GM18870 (cell line): ENCODE measurements at regions not wholly inside any gene's neighbourhood (a gene's known extent, or its start where the extent isn't known, plus 50 kb on each side); places are given as distances from the start of the nearest gene placed in this dataset.
"Not testable (repeated sequence)": the region's sequence is repeated elsewhere in the genome, so short reads cannot be mapped to it uniquely, and the experiment has no call there.

ENCODE experiments used
- ATAC-seq: cut with Tn5 transposase; IDR thresholded peaks from one replicate; pipeline ENCODE4 v1.9.1; 2021; ENCODE audit warnings: moderate library complexity; ENCODE audit not compliant: unreplicated experiment

DNA sequence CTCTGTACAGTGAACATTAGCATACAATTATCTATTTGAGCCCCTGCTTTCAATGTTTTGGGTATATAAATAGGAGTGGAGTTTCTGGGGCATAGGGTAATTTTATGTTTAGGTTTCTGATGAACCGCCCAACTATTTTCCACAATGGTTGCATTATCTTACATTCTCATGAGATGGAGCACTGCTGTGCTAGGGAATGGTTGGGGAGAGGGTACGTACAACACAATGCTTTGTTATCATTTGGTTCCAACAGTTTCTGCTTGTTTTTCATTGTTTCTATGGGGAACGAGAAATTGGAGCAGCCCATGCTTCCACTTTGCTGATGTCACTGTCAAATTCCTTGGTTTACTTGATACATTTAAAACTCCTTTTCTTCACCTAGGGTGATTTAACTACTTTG is 1115.3 kb downstream of the REEP3 start:
- no peak for ATAC-seq

- no peak for ATAC-seq
Observed at GRCh38 chr10:64637939-64638338, 1116.7 kb downstream of the REEP3 start.

GRCh38 chr10:64648915-64649314 is 1127.7 kb downstream of the REEP3 start:
- ATAC-seq = peak; percentile 70

DNA sequence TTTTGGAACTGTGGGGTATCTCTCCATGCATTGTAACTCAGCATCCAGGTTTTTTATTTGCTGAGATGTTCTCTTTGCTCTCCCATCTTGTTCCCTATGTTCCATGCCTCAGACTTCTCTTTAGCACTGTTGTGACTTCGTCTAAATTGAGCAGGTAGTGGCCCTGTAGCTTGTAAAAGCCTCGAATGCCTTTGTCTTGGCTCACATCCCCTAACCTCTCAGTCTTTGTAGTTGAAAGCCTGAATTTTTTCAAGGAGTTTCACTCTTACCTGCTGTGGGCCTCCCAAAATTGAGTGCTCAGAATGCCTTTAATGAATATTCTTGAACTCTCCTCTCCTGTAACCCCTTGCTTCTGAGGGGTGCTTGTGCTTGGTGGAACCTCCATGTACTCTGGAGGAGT is 1137.3 kb downstream of the REEP3 start:
- ATAC-seq = no peak

GRCh38 chr10:64659311-64659710 is 1138.1 kb downstream of the REEP3 start:
- no peak for ATAC-seq

DNA sequence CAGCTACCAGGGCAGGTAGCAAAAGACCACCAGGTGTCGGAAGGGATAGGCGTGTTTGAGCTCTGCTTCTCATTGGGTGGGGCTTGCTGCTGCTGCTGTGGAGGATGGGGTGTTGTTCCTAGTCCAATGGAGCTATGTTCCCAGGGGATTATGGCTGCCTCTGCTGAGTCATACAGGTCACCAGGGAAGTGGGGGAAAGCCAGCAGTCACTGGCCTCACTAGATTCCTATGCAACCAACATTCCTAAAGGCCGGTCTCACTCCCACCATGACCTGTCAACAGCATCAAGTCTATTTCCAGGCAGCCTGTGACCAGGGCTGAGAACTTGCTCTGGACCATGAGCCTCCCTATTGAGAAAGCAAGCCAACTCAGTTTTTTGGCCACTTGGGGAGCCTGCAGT is 1160.8 kb downstream of the REEP3 start:
- ATAC-seq = no peak

DNA sequence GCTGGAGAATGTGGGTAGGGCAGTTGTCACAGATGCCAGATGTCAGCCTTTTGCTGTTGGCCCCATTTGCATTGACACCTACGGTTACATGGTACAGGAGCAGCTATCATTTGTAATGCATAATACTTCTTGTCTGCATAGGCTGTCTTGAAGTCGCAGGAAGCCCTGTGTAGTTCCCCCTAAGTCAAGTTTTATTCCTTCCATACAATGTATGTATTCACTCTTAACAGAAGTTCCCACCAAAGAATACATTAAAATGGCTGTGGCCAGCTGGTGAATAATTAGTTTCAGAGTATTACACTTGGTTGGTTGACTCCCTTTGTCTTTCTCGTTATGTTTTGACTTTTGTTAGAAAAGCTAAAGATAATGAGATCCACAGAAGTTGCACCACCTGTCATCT is 1169.0 kb downstream of the REEP3 start:
- no peak for ATAC-seq

DNA sequence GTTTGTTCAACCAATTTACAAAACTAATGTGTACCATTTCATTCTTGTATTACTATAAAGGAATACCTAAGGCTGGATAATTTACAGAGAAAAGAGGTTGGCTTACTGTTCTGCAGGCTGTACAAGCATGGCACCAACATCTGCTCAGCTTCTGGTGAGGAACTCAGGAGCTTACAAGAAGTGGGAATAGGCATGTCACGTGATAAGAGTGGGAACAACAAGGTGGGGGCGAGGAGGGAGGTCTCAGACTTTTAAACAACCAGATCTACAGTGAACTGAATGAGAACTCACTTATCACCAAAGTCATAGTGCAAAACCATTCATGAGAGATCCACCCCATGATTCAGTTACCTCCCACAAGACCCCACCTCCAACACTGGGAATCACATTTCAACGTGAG is 1178.0 kb downstream of the REEP3 start:
- ATAC-seq = no peak

DNA sequence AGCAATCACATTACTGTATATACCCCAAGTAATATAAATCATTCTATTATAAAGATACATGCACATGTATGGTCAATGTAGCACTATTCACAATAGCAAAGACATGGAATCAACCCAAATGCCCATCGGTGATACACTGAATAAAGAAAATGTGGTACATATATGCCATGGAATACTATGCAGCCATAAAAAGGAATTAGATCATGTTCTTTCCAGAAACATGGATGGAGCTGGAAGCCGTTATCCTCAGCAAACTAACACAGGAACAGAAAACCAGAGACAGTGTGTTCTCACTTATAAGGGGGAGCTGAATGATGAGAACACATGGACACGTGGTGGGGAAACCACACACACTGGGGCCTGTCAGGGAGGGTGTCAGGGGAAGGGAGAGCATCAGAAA is 1180.9 kb downstream of the REEP3 start:
- ATAC-seq = not testable (repeated sequence)

DNA sequence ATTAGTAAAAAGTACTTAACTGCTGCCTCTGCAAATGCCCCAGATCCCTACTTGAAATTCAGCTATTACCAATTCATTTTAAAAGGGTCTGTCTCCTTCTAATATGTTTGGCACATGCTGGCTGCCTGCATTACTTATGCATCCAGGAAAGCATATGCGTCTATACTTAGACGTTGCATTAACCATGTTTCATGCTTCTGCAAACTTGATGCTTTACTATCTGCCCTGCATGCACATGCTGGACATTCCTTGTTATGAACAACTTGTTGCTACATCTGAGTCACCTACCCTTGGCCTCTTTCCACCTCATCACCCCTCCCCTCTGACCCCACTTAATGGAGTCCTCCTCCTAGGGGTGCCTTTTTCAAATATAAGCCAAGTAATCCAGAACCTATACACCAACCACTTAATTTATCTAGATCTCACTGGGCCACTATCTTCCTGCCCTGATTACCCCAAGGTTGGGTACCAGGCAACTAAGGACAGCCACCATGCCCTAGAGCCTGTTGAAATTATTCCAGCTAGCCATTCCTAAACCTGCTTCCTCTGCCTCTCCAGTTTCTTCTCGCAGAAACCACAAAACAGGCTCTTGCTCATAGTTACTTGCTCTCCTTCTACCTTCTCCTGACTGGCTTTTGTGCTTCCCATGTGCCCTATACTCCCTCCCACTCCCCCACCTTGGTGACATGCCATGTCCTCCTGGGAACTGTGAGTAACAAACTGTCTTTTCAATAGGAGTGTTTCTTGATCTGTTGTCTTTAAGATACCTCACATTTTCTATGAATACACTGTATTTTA is 1187.9 kb downstream of the REEP3 start:
- ATAC-seq = no peak

GRCh38 chr10:64726466-64726865 is 1205.3 kb downstream of the REEP3 start:
- no peak for ATAC-seq

- no peak for ATAC-seq
Observed at GRCh38 chr10:64731016-64731415, 1209.8 kb downstream of the REEP3 start.

DNA sequence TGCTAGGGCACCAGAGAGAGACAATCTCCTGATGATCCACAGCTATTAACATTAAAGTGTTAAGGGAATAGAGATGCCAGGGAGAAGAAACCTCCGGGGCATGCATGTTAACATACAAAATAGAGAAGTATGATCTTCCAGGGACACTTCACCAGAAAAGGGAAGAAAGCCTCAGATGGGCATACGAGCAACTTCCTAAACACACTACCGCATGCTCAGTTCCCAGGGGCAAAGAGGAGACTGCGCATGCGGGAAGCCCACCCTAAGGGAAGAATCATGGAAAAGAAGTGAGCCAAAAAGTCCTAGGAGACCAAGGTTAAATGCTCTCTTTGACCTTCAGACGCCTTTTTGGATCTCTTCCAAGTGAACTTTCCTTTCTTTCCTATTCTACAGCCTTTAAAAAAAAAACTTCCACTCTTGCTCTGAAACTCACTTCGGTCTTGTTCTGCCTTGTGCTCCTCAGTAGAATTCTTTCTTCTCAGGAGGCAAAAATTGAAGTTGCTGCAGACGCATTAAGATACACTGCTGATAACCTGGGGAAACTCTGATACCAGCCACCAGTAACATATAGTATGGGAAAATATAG is 1211.3 kb downstream of the REEP3 start:
- no peak for ATAC-seq

DNA sequence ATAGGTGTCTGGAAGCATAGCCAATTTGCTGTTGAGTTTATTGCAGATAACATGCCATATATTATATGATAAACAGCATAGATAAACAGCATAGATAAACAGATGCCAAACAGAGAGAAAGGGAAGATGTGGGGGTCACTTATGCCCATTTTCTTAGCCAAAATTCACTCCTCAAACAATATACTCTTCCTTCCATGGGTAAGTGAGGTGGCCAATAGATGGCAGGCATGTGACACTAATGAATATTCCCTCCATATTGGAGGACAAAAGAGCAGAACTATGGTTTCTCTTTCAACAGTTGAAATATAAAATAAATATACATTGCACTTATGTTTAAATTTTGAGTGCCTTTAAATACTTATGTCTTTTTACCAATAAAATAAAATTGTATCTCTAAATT is 1212.8 kb downstream of the REEP3 start:
- ATAC-seq = peak; percentile 69

DNA sequence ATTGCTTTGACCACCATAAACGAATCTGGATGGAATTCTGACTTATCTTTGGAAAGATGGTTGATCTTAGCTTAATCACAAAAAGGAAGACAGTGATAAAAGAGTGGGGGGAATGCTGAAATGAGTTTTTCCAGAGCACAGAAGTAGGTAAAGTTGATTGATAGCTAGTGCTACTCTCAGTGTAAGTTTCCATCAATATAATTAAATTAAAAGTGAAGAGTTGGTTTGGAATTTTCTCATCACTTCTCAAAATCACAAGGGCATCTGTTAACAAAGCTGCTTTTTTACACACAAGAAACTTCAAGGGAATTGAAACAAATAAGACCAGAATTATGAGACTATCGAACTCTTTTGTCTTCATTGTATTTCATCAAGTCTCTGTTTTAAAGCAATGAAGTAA is 1217.3 kb downstream of the REEP3 start:
- ATAC-seq = no peak

DNA sequence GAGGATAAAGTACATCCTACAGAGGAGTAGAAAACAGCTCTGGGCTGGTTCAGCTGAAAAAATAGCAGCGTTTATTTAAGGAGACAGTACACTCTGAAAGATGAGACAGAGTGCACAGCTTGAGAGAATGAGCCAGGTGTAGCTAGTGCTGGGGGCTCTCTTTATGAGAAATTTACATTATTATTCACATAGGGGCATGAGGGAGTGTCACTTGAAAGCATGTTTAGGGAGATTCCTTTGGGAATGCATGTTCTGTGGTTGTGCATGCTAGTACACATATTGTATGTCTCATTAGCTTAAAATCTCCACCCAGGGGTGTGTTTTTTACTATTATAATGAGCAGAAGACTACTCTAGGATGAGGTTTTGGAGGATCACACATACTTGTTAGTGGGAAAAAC is 1224.4 kb downstream of the REEP3 start:
- ATAC-seq = no peak

GRCh38 chr10:64750672-64751071 is 1229.5 kb downstream of the REEP3 start:
- ATAC-seq = no peak

DNA sequence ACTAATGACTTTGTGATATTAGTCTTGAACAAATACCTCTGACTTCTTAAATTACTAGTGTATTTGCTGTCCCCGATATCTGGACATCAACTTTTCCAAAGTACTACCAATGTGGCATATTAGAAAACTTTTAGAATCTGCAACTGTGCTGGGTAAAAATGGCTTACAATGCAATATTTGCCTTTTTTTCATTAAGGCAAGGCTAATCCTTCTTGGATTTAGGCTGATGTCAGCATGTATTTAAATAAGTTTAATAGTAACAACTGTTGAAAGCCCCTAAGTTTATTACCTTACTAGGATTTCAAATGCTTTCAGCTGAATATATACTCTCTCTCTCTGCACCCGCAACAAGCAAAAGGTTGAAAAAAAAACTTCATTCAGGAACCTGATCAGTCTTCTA is 1232.3 kb downstream of the REEP3 start:
- ATAC-seq = no peak

DNA sequence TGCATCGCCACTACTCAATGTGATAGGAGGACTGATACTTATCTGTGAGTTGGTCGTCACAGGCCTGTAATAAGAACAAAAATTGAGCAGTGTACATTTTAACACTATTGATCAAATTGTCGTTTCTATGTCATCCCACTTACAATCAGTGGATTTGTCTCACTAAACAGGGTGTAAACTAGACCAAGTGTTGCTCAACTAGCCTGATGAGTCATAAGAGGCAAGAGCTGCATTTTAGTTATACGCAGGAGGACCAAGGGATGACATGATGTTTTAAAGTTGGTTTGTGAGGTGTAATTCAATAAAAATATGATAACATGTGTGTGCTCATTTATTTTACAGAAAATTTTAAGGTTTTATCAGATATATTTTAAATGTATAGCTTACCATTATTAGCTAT is 1239.2 kb downstream of the REEP3 start:
- no peak for ATAC-seq

DNA sequence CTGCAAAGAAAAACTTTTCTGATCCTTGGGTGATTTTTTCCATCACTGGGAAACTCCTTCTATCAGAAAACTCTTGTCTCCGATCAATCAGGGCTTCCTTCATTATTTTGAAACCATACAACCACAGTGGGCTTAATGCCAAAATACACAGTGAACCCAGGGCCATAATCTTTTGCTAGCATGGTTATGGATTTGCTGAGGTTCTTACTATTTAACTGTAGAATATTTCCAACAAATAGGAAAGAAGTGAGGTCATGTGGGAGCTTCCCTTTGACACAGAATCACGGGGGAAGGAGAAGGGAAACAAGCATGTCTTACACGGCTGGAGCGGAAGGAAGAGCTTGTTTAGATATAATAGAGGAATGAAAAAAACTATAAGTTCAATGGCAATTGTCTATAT is 1241.7 kb downstream of the REEP3 start:
- ATAC-seq = no peak

DNA sequence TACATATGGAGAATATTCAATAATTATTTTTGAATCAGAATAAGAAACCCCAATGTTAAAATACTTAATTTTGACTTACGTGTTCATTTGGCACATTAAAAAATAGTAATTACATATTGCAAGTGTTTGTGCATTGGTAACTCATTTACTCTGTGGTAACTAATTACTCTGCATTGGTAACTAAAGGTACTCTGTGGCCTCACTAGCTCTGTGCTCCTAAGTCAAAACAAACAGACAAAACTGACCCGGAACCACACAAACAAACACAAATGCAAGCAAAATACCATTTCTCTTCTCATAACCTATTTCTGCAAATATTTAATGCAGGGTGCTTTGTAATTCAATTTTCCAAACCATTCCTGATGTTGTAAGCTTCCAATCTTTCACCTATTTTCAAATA is 1244.3 kb downstream of the REEP3 start:
- ATAC-seq = no peak

- ATAC-seq = no peak
Observed at GRCh38 chr10:64771253-64772050, 1250.3 kb downstream of the REEP3 start.
